ENCODE measurements at regions not wholly inside any gene's neighbourhood (a gene's known extent, or its start where the extent isn't known, plus 50 kb on each side); places are given as distances from the start of the nearest gene placed in this dataset.

DNA sequence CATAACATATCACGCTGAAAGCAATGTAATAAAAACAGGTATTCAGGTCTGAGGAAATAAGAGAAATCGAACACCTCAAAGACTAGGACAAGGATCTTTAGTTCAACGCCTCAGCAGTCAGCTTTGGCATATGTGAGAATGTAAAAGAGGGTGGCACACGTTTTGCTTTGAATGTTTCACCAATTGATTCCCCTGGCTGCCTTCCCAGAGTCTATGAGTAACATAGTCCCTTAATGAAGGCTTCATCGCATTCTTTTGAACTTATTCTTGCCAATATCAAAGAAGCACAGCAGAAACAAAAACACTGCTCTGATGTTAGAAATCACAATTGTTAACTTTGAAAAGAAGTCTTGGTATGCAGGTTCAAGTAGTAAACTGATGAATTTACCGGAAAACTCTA is 764.8 kb downstream of the ADGRL2 start:
- Mint-ChIP-seq H3K4me1 (ENCODE audit: low read depth) (no peaks in the 10 kb centered on the region), H3K27ac (no peak overlapping the region), H3K27me3 (no peaks in the 10 kb centered on the region), H3K4me3 (no peak overlapping the region), H3K36me3 (no peaks in the 10 kb centered on the region), H3K9me3 (ENCODE audit: low read depth) (no peaks in the 10 kb centered on the region)

DNA sequence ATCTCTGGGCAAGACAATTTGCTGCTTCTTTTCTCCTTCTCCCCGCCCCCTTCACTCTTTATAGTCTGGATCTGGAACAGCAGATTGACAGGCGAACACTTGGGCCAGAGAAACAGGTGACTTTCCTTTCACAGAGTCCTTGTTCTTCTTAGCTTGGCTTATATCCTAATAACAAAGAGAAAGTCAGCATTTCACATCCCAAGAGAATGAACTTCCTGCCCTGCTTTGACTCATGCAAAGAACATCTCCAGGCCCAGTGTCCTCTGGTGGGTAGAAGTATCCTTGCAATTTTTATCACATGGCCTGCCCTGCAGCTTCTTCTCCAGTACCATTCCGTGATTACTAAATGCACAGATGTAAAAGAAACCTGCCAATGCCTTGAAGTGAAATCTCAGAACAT is 764.4 kb downstream of the ADGRL2 start:
- H3K27ac Mint-ChIP-seq: no peak overlapping the region
- H3K27me3 Mint-ChIP-seq: no peaks in the 10 kb centered on the region
- H3K9me3 Mint-ChIP-seq (ENCODE audit: low read depth): no peaks in the 10 kb centered on the region
- H3K4me3 Mint-ChIP-seq: no peak overlapping the region
- no peaks in the 10 kb centered on the region for H3K4me1 Mint-ChIP-seq (ENCODE audit: low read depth)
- no peaks in the 10 kb centered on the region for H3K36me3 Mint-ChIP-seq

DNA sequence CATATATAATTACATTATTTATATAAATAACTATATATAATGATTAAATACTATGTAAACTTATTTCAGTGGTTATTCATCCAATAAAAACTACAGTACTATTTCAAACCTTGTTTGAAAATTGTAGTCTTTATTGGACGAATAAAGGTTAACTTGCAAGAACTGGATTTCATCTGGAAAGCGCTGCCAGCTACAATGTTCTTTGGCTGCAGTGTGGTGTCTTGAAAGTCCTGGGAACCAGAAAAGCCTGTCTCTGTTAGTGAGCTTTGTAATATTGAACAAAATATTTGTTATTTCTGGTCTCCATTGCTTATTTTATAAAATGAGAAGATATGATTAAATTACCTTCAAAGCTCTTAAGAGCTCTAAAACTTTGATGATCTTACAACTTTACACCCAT is 763.6 kb downstream of the ADGRL2 start:
- Mint-ChIP-seq H3K27me3 (no peaks in the 10 kb centered on the region), H3K4me1 (ENCODE audit: low read depth) (no peaks in the 10 kb centered on the region), H3K36me3 (no peaks in the 10 kb centered on the region), H3K9me3 (ENCODE audit: low read depth) (no peaks in the 10 kb centered on the region), H3K27ac (no peak overlapping the region), H3K4me3 (no peak overlapping the region)

DNA sequence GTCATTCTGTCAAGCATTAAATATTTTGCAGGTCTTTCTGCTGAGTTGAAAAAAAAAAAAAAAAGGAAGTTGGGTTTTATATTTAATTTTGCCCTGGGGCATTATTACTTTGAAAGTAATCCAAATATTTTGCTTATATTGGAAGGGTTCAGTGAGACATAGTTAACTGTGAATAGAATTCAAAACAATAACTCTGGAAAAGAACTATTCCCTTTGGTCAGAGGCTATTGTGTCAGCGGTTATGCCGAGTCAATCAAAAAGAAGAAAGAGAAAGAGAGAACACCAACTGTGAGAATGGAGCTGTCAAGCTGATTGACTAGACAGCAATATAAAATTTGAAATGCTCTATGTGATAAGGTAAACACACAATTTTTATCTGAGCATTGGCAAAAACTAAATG is 761.7 kb downstream of the ADGRL2 start:
- H3K9me3 Mint-ChIP-seq (ENCODE audit: low read depth): no peaks in the 10 kb centered on the region
- H3K4me3 Mint-ChIP-seq: no peak overlapping the region
- H3K27me3 Mint-ChIP-seq: no peaks in the 10 kb centered on the region
- no peaks in the 10 kb centered on the region for H3K36me3 Mint-ChIP-seq
- no peaks in the 10 kb centered on the region for H3K4me1 Mint-ChIP-seq (ENCODE audit: low read depth)
- H3K27ac Mint-ChIP-seq: no peak overlapping the region

DNA sequence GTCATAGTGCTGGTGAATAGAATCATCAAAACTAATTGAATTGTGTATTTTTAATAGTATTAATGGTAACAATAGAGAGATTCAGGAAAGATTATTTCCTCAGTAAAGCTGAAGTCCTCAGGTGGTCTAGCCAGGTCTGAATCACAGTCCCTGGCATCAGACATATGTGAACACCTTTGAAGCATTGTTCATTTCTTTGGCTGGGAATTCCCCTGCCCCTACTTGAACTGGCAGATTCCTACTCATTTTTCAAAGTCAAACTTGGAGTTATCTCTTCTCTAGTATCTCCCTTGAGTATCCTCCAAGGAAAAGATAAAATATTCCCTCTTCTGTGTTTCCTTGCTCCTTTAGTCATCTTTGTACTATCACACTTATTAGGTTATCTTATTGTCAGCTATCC is 759.8 kb downstream of the ADGRL2 start:
- H3K36me3 Mint-ChIP-seq: no peaks in the 10 kb centered on the region
- H3K4me3 Mint-ChIP-seq: no peak overlapping the region
- H3K27me3 Mint-ChIP-seq: no peaks in the 10 kb centered on the region
- no peak overlapping the region for H3K27ac Mint-ChIP-seq
- no peaks in the 10 kb centered on the region for H3K9me3 Mint-ChIP-seq (ENCODE audit: low read depth)
- H3K4me1 Mint-ChIP-seq (ENCODE audit: low read depth): no peaks in the 10 kb centered on the region

DNA sequence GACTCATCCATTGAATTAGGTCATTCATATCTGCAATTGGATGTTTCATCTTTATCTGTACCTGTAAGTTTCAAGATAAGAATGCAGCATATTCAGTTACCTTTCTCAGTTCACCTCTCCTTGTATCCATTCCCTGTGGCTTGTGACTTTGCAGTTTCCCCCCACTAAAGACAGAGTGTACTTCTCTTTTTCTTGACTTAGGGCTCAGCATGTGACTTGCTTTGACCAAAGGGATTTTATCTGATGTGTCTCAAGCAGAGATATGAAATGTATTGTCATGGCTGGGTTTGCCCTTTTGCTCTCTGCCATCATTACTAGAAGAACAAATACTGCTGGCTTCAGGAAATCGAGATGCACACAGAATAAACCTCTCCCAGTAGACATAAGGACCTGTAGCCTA is 754.8 kb downstream of the ADGRL2 start:
- H3K9me3 Mint-ChIP-seq (ENCODE audit: low read depth): peaks cover 7% of the 10 kb centered on the region
- H3K36me3 Mint-ChIP-seq: no peaks in the 10 kb centered on the region
- H3K4me3 Mint-ChIP-seq: no peak overlapping the region
- no peaks in the 10 kb centered on the region for H3K27me3 Mint-ChIP-seq
- no peak overlapping the region for H3K27ac Mint-ChIP-seq
- H3K4me1 Mint-ChIP-seq (ENCODE audit: low read depth): no peaks in the 10 kb centered on the region

DNA sequence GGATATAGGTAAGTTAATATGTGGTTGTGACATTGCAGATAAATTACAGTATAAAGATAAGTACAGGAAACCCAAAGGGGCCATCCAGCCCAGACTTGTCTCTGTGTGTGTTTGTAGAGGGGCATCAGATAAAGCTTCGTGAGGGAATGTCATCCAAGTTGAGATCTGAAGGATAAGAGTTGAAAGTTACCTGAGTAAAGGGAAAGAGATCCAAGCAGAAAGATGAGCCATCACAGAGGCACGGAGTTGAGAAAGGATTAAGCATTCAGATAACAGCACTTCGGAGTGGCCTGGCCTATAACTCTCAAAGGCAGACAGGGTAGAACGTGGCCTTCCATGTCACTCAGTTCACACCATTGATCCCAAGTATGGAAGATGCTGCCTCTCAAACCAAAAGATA is 749.1 kb downstream of the ADGRL2 start:
- no peaks in the 10 kb centered on the region for H3K27me3 Mint-ChIP-seq
- H3K27ac Mint-ChIP-seq: no peak overlapping the region
- H3K4me1 Mint-ChIP-seq (ENCODE audit: low read depth): no peaks in the 10 kb centered on the region
- H3K4me3 Mint-ChIP-seq: no peak overlapping the region
- peaks cover 23% of the 10 kb centered on the region for H3K9me3 Mint-ChIP-seq (ENCODE audit: low read depth)
- no peaks in the 10 kb centered on the region for H3K36me3 Mint-ChIP-seq

DNA sequence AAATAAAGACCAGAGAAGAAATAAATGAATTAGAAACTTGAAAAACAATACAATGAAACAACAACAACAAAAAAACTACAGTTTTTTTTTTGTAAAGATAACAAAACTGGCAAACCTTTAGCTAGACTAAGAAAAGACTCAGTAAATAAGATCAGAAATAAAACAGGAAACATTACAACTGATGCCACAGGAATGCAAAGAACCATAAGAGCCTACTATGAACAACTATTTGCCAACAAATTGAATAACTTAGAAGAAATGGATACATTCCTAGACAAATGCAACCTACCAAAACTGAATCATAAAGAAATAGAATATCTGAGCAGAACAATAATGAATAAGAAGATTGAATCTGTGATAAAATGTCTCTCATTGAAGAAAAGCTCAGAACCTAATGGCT is 742.0 kb downstream of the ADGRL2 start:
- H3K4me1 Mint-ChIP-seq (ENCODE audit: low read depth): no peaks in the 10 kb centered on the region
- no peak overlapping the region for H3K4me3 Mint-ChIP-seq
- H3K27ac Mint-ChIP-seq: no peak overlapping the region
- H3K9me3 Mint-ChIP-seq (ENCODE audit: low read depth): peaks cover 27% of the 10 kb centered on the region
- peaks cover 2% of the 10 kb centered on the region for H3K36me3 Mint-ChIP-seq
- H3K27me3 Mint-ChIP-seq: no peaks in the 10 kb centered on the region

DNA sequence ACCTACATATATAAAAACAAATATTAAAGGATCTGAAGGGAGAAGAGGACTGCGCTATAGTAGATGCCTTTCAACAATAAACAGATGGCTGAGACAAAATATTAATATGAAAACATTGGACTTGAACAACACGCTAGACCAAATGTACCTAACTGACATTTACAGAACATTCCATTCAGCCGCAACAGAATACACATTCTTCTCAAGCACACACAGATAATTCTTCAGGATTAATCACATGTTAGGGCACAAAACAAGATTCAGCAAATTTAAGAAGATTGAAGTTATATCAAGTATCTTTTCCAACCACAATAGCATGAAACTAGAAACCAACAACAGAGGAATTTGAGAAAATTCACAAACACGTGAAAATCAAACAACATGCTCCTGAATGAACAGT is 741.4 kb downstream of the ADGRL2 start:
- H3K27me3 Mint-ChIP-seq: no peaks in the 10 kb centered on the region
- H3K9me3 Mint-ChIP-seq (ENCODE audit: low read depth): peaks cover 27% of the 10 kb centered on the region
- no peak overlapping the region for H3K4me3 Mint-ChIP-seq
- H3K4me1 Mint-ChIP-seq (ENCODE audit: low read depth): no peaks in the 10 kb centered on the region
- H3K27ac Mint-ChIP-seq: no peak overlapping the region
- H3K36me3 Mint-ChIP-seq: peaks cover 2% of the 10 kb centered on the region

DNA sequence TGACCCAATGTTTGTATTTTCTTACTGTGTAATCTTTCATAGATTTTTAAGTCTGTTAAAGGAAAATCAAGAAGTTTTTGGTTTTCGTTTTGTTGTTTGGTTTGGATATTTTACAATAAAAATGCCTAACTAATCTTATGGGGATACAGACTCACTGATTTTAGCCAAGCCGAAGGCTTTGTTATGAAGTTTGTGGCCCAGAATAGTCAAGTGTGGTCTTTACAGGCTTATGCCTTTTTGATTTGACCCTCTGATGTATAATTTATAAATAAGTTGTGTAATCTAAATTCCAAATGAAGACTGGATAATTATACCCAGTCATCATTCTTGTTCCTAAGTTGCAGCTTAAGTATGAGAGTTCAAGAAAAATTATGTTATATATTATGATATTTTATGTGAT is 739.3 kb downstream of the ADGRL2 start:
- Mint-ChIP-seq H3K4me1 (ENCODE audit: low read depth) (no peaks in the 10 kb centered on the region), H3K27ac (no peak overlapping the region), H3K27me3 (peaks cover 2% of the 10 kb centered on the region), H3K4me3 (no peak overlapping the region), H3K36me3 (peaks cover 2% of the 10 kb centered on the region), H3K9me3 (ENCODE audit: low read depth) (peaks cover 13% of the 10 kb centered on the region)

DNA sequence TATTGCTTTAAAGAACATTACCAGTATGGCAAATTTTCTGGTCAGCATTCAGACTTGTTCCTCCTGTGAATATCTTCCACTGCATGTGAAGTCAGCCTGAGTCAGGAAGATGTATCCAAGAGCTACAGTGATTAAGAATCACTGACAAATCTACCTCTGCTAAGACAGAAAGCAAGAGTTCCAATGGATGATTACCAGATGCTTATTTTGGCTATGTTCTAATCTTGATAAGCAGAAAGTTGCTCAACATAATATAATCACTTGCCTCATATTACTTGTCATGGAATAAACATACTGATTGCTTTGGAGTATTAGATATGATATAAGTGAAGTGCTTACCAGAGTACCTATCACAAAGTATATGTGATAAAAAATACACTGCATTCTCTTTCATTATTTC is 738.1 kb downstream of the ADGRL2 start:
- Mint-ChIP-seq H3K27me3 (peaks cover 2% of the 10 kb centered on the region), H3K27ac (no peak overlapping the region), H3K4me1 (ENCODE audit: low read depth) (no peaks in the 10 kb centered on the region), H3K36me3 (peaks cover 2% of the 10 kb centered on the region), H3K4me3 (no peak overlapping the region), H3K9me3 (ENCODE audit: low read depth) (peaks cover 8% of the 10 kb centered on the region)

DNA sequence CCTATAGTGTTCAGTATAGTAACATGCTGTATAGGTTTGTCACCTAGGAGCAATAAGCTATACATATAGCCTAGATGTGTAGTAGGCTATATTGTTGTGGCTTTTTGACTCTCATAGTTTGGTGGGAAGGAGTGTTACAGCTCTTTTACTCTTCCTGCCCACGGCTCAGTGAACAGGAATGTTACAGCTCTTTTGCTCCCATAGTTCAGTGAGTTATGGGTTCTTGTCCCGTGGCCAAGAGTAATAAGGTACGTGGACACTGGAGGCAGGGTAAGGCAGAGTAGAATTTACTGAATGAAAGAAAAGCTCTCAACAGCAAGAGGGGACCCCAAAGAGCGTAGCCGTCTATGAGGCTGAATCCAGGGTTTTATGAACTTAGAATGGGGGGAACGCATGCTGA is 734.3 kb downstream of the ADGRL2 start:
- H3K36me3 Mint-ChIP-seq: no peaks in the 10 kb centered on the region
- H3K27ac Mint-ChIP-seq: no peak overlapping the region
- H3K27me3 Mint-ChIP-seq: peaks cover 2% of the 10 kb centered on the region
- H3K4me1 Mint-ChIP-seq (ENCODE audit: low read depth): no peaks in the 10 kb centered on the region
- H3K9me3 Mint-ChIP-seq (ENCODE audit: low read depth): peaks cover 4% of the 10 kb centered on the region
- no peak overlapping the region for H3K4me3 Mint-ChIP-seq

DNA sequence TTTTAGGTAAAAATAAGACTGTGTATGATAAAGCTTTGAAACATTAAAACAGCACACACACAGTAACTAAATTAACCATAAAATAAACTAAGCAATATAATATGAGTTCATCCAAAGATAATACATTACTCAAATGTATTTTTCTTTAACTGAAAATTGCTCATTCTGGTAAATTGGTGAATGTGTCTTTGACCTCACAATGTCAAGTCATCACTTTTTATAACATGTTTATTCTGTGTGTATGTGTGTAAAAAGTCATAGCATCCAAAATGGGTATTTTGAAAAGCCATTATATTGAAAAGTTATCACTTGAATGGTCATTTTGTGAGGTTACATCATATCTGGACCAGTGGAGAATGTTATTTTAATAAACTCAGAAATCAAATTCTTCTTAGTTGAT is 724.6 kb downstream of the ADGRL2 start:
- Mint-ChIP-seq H3K9me3 (ENCODE audit: low read depth) (no peaks in the 10 kb centered on the region), H3K4me3 (no peak overlapping the region), H3K27me3 (no peaks in the 10 kb centered on the region), H3K4me1 (ENCODE audit: low read depth) (no peaks in the 10 kb centered on the region), H3K27ac (no peak overlapping the region), H3K36me3 (no peaks in the 10 kb centered on the region)

DNA sequence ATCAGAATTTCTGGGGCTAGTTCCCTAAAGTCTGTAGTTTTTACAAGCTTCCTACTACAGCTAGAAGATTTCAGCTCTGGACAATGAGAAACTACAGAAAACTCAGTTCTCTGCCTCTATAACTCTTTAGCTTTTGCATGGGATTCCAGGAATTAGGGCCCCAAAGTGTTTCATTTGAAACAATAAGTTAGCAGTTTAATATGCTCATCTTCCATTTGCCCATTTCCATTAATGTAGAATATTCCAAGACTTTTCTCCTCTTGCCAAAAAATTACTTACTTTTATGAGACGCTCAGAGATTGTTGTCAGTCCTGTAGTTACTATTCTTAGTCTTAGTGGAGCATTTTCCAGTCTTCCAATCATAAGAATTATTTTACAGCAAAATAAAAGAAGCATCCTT is 719.9 kb downstream of the ADGRL2 start:
- Mint-ChIP-seq H3K4me1 (ENCODE audit: low read depth) (no peaks in the 10 kb centered on the region), H3K27ac (no peak overlapping the region), H3K27me3 (no peaks in the 10 kb centered on the region), H3K9me3 (ENCODE audit: low read depth) (no peaks in the 10 kb centered on the region), H3K36me3 (no peaks in the 10 kb centered on the region), H3K4me3 (no peak overlapping the region)

DNA sequence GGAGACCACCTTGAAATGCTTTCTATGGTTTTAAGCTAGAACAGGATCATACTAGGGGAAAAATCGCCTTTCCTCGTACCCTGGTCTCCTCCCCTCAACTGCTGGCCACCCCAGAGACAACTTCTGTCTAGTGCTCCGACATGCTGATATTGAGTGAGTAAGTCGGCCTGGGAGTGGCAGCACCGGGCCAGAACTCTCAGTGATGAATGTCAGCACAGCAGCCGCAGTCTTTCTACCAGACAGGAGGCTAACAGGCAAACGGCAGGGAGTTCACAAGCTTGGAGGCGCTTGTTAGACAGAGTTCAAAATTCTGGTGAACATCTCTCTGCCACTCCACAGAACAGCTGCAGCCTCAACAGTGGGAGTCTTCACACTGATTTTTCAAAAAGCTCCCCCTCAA is 716.9 kb downstream of the ADGRL2 start:
- Mint-ChIP-seq H3K27me3 (no peaks in the 10 kb centered on the region), H3K4me3 (no peak overlapping the region), H3K36me3 (no peaks in the 10 kb centered on the region), H3K9me3 (ENCODE audit: low read depth) (no peaks in the 10 kb centered on the region), H3K4me1 (ENCODE audit: low read depth) (no peaks in the 10 kb centered on the region), H3K27ac (no peak overlapping the region)

DNA sequence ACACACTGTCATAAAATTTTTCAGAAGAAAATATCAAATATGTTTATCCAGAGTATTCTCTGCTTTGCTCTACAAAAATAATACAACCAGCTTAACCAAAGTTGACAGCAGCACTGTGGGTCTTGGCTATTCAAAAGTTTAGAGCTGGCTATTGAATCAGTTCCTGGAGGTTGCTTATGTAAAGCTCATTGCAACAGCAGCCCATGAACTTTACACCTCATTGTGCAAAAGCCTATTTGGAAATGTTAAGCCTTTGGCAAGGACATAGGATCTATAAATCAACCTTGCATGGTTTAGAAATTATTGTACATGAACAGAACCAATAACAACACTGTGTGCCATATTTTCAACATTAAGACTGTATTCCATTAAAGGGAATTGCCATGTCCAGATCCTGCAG is 714.9 kb downstream of the ADGRL2 start:
- H3K27me3 Mint-ChIP-seq: no peaks in the 10 kb centered on the region
- no peak overlapping the region for H3K27ac Mint-ChIP-seq
- no peaks in the 10 kb centered on the region for H3K4me1 Mint-ChIP-seq (ENCODE audit: low read depth)
- no peaks in the 10 kb centered on the region for H3K9me3 Mint-ChIP-seq (ENCODE audit: low read depth)
- H3K4me3 Mint-ChIP-seq: no peak overlapping the region
- H3K36me3 Mint-ChIP-seq: no peaks in the 10 kb centered on the region

DNA sequence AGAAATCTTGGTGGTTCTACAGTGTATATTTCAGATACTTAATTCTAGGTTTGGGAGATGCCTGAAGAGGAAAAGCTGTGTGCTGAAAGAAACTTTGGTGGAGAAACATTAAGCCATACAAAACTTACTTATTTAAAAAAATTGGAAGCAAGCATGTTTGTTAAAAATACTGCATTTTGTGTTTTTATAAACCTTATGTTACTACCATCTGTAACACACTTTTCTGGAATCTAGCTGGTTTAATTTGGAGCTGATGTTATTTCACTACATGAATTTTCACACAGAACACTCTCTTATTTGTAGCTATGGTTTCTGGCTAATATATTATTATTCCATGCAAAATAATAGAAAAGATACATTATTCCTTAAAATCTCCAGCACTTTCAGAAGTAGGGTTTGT is 710.7 kb downstream of the ADGRL2 start:
- Mint-ChIP-seq H3K36me3 (no peaks in the 10 kb centered on the region), H3K27me3 (no peaks in the 10 kb centered on the region), H3K27ac (no peak overlapping the region), H3K9me3 (ENCODE audit: low read depth) (no peaks in the 10 kb centered on the region), H3K4me1 (ENCODE audit: low read depth) (no peaks in the 10 kb centered on the region), H3K4me3 (no peak overlapping the region)
